Activated T-cell treated with anti-CD3 and anti-CD28 coated beads for 48 hours (primary cell): ENCODE measurements at regions not wholly inside any gene's neighbourhood (a gene's known extent, or its start where the extent isn't known, plus 50 kb on each side); places are given as distances from the start of the nearest gene placed in this dataset.

Experiments
- DNase-seq: peaks from one replicate; pipeline ENCODE4 v3.0.0-alpha.2; 2020; ENCODE audit warnings: low read depth

GRCh38 chr1:217205578-217205977 is 425.3 kb downstream of the GPATCH2 start:
- no peak for DNase-seq

GRCh38 chr1:217196616-217197015 is 434.3 kb downstream of the GPATCH2 start:
- no peak for DNase-seq

- no peak for DNase-seq
Measured at GRCh38 chr1:217193151-217193550, 437.7 kb downstream of the GPATCH2 start.

- no peak for DNase-seq
Measured at GRCh38 chr1:217191441-217191840, 439.4 kb downstream of the GPATCH2 start.

GRCh38 chr1:217190359-217190758 is 440.5 kb downstream of the GPATCH2 start:
- DNase-seq = no peak

- DNase-seq = no peak
Measured at GRCh38 chr1:217189362-217189761, 441.5 kb downstream of the GPATCH2 start.

GRCh38 chr1:217188280-217189237 is 442.3 kb downstream of the GPATCH2 start:
- no peak for DNase-seq

- no peak for DNase-seq
Measured at GRCh38 chr1:217186664-217187063, 444.2 kb downstream of the GPATCH2 start.

- DNase-seq = no peak
Measured at GRCh38 chr1:217184854-217185253, 446.0 kb downstream of the GPATCH2 start.

- no peak for DNase-seq
Measured at GRCh38 chr1:217182992-217183391, 447.9 kb downstream of the GPATCH2 start.

GRCh38 chr1:217181756-217182155 is 449.1 kb downstream of the GPATCH2 start:
- DNase-seq = no peak

- no peak for DNase-seq
Measured at GRCh38 chr1:217181176-217181746, 449.6 kb downstream of the GPATCH2 start.

GRCh38 chr1:217180443-217180842 is 450.4 kb downstream of the GPATCH2 start:
- DNase-seq = no peak

- DNase-seq = no peak
Measured at GRCh38 chr1:217164403-217164802, 441.2 kb upstream of the ESRRG start.

- DNase-seq = no peak
Measured at GRCh38 chr1:217153361-217153760, 430.1 kb upstream of the ESRRG start.

- DNase-seq = no peak
Measured at GRCh38 chr1:217150366-217150765, 427.1 kb upstream of the ESRRG start.

- no peak for DNase-seq
Measured at GRCh38 chr1:217149791-217150190, 426.6 kb upstream of the ESRRG start.

GRCh38 chr1:217141711-217142110 is 418.5 kb upstream of the ESRRG start:
- no peak for DNase-seq

- no peak for DNase-seq
Measured at GRCh38 chr1:217140041-217140901, 417.0 kb upstream of the ESRRG start.

GRCh38 chr1:217139513-217139912 is 416.3 kb upstream of the ESRRG start:
- no peak for DNase-seq

- no peak for DNase-seq
Measured at GRCh38 chr1:217138799-217139466, 415.7 kb upstream of the ESRRG start.

GRCh38 chr1:217138173-217138765 is 415.0 kb upstream of the ESRRG start:
- no peak for DNase-seq
